GM18909 (cell line): ENCODE measurements at regions not wholly inside any gene's neighbourhood (a gene's known extent, or its start where the extent isn't known, plus 50 kb on each side); places are given as distances from the start of the nearest gene placed in this dataset.

Experiments
- ATAC-seq: cut with Tn5 transposase; IDR thresholded peaks from one replicate; pipeline ENCODE4 v1.9.1; 2021; ENCODE audit warnings: mild to moderate bottlenecking; ENCODE audit not compliant: unreplicated experiment, poor library complexity

DNA sequence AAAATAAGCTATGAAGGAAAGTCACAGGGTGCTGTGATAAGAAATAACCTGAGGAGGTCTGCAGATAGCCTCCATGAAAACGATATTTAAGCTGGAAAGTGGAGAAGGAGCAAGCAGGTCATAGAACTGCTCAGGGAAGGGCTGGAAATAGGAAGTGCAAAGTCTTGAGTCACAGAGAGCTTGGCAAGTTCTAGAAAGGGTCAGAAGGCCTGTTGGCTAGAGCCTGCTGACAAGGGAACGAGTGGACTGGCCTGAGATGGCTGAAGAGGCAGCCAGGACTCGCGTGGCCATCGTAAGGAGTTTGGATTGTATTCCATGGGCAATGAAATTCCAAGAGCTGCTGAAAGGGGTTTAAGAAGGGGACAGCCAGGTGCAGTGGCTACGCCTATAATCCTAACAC is 64.7 kb upstream of the IL12A start:
- ATAC-seq, result no peak

DNA sequence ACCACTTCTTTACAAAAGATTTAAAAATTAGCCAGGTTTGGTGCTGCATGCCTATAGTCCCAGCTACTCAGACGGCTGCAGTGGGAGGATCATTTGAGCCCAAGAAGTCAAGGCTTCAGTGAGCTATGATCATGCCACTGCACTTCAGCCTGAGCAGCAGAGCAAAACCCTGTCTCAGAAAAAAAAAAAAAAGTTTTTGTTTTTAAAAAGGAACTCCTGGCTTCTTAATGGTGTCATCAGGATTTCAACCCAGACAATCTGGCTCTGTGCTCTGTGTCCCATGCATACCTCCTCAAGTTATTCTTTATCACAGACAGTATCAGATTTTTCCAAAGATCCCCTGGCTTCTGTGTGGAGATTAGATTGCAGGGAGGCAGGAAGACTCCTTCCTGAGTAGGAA is 64.2 kb upstream of the IL12A start:
- no peak for ATAC-seq

DNA sequence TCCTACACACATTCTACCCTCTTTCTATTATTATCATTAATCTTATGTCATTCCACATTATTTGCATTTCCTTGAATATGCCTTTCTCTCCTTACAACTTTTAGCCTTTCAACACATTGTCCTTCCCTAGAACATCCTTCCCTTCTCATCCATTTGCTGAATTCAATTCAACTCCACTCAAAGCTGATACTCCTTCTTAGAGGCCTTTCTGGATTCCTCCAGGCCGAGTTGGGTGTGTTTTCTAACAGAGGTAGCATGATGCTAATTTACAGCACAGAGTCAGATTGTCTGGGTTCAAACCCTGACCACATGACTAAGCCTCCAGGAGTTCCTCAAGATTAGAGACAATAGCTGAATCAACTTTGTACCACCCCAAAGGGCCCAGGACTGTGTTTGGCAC is 63.4 kb upstream of the IL12A start:
- ATAC-seq, result no peak

DNA sequence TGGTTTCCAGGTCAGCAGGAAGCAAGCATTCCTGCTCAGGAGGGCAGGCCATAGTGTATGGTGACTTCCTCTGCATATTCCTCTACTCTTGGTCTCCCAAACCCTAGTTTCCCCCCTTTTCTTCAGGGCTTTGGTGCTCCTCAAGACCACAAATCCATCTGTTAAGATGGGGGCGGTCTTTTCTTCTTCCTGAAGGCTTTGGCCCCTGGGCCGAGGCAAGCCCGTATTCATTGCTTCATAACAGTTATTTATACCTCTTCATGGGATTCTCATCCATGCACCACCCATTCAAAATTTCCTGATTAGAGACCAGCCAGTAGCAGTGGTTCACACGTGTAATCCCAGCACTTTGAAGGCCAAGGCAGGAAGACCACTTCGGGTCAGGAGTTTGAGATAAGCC is 62.1 kb upstream of the IL12A start:
- ATAC-seq, result no peak

DNA sequence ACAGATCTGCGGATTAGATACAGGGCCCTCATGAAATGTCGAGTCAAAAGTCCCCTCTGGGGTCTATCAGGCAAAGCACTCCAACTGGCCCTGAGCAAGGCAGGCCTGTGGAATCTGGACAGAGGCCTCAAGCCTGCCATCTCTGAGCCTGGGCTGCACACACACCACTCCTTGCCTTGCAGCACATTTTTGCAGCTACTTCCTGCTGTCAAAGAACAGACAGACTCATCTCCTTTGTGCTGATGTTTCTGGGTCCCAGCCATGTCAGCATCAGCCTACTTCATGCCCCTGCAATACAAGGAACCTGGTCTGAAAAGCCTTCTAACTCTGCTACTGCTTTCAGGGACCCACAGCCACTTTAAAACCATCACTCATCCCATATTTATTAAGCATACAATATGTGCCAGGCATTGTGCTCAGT is 60.6 kb upstream of the IL12A start:
- ATAC-seq, result no peak

DNA sequence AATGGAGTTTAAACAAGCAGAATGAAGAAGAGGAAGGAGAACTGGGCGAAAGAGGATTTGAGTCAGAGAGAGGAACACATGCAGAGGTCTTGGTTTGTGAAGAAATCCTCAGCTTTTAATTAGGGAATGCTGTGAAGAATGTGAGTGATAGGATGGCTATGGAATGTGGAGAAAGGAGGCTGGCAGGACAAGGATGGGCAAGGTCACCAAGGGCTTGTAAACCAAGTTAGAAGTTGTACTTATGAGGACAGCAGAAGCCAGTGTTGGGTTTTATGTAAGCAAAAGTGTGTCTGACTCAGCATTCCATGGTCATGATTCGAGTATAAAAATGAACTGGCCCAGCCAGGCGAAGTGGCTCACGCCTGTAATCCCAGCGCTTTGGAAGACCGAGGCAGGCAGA is 60.0 kb upstream of the IL12A start:
- ATAC-seq, result no peak

DNA sequence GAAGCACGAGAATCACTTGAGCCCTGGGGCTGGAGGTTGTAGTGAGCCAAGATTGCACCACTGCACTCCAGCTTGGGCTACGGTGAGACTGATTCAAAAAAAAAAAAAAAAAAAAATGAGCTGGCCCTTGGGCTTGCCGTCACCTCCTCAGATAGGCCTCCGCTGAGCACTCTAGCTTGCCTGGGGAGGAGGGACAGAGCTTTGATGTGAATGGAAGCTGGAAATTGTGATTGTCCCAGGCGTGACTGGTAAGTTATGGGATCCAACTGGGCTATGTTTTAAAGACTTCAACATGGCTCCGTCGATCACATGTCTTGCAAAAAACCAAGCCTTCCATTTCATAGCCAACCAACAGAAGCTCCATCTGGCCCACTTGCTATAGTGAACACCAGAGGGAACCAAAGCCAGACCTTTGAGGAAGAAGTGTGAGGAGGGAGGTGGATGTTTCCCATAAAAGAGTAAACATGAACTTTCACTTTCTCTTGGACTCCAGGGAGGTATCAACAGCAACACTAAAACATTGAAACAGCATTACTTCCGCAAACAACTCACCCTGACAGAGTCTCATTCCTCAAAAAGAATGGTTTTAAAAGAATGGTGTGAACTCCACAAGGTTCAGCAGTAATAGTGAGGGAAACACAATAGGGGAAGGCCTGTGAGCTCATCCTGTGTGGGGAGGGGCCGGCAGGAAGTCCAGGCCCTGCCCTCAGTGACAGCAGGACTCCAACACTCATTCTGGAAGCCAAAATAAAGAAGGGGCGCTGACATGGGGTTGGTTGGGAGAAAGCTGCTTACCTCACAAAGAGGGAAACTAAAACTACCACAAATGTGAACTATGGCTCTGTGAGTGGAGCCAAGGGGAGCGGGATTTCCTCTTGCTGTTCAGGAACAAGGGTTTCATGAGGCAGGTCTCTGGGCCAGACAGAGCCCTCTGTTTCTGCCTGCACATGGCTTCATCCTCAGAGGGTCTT is 59.2 kb upstream of the IL12A start:
- peak; percentile 85 for ATAC-seq

DNA sequence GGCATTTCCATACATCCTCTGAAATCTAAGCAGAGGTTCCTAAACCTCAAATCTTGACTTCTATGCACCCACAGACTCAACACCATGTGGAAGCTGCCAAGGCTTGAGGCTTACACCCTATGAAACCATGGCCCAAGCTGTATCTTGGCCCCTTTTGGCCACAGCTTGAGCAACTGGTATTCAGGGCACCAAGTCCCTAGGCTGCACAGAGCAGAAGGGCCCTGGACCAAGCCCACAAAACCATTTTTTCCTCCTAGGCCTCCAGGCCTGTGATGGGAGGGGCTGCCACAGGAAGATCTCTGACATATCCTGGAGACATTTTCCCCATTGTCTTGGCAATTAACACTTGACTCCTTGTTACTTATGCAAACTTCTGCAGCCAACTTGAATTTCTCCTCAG is 54.4 kb upstream of the IL12A start:
- no peak for ATAC-seq

DNA sequence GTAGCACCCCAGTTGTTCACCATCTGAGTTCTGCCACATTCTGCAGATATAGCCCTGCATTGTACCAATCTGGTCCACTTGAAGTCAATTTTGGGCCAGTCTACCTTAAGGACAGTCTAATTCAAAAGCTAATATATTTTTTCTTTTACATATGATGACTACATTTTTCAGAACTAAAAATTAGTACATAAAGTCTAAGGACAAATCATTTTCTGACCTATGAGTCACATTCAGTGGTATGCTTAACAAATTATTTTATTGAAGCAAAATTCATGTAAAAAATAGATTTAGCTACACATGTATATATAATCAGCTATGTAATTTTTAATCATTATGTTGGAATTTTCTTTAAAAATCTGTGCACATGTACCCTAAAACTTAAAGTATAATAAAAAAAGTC is 52.1 kb upstream of the IL12A start:
- no peak for ATAC-seq

DNA sequence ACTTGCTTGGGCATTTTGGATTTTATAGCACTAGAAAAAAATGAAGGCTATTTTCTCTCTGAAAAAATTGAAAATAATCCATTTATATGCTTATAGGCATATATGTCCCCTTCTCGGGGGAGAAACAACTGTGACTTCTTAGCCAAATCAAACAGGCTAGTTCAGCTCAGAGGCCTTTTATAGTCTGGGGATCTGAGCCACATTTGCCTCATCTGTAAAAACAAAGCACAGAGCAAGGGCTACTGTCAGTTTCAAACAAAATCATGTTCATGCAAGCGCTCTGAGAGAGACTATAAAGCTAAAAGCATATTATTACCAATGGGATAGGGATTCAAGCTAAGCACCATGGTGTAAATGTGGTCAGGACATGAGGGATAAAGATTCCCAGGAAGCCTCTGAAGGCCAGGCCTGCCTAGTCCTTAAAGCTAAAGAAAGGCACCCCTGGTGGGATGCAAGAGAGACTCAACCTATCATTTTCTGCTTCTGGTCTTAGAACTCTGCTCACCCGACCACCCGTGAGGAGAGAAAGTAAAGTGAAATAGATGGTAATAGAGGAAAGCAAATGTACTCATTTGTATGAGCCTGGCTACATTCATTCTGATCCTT is 51.0 kb upstream of the IL12A start:
- no peak for ATAC-seq

DNA sequence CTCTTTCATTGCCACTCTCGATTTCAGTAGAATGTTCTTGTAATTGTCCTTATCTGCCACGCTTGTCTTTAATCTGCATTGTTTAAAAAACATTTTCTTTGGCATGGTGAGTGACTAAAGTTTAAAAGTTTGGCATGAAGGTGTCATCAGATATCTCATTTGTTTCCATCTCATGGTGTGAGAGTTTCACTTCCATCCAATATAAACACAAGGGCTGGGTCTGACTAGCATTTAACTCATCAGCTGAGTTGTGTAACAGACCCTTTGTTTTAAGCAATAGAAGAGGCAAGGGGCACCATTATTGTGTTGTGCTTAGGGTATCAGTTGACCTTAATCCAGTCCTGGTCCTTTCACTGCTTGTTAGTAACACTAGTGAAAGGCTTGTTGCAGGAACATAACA is 49.9 kb upstream of the IL12A start:
- no peak for ATAC-seq
